NCI-H69 (cell line): ENCODE measurements at regions not wholly inside any gene's neighbourhood (a gene's known extent, or its start where the extent isn't known, plus 50 kb on each side); places are given as distances from the start of the nearest gene placed in this dataset.
"Not testable (repeated sequence)": the region's sequence is repeated elsewhere in the genome, so short reads cannot be mapped to it uniquely, and the experiment has no call there.

Source experiments
- DNase-seq: peaks from one replicate; lab custom pipeline; 2025; lab: John Stamatoyannopoulos, UW

DNA sequence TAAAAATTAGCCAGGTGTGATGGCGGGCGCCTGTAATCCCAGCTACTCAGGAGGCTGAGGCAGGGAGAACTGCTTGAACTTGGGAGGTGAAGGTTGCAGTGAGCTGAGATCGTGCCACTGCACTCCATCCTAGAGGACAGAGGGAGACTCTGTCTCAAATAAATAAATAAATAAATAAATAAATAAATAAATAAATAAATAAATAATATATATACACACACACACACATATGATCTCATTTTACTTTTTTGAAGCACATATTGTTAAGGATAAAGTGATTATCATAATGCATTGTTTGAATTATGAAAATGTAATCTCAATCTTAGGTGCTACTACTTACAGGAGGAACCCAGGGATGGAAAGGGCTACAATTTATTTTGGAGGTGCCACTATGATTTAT, 130.5 kb upstream of the PCDH7 start:
- not testable (repeated sequence) for DNase-seq

DNA sequence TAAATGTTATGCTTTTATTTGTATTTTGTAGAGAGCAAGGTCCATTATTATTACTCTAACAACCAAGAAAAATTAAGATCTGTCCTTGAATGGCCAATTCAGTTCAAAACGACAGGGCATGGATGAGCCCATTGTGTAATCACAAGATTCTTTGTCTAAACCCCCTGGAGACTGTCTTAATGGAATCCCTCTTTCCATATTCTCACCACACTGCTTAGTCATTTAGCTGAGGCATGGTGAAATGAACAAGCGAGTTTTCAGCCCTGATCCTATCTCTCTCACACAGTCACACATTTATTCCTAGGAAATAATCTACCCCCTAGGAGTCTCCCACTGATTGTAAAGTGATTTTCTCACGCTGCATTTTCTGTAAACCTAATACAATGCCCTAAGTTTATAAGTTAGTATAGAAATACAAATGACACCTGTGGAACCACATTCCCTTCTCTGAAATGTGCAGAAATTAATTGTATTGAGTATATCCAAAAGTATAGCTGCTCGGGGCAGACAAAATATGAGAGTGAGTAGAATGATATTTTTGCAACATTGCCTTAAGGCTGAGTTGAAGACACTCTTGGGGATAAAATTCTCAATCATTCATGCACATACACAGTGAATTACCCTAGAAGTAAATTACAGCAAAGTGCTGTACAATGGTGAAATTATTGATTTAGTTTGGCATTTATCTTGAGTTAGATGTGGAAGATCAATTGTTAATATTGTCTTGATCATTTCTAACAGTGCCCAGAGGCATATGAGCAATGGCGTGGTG, 119.7 kb upstream of the PCDH7 start:
- peak; percentile 2 for DNase-seq

- no peak for DNase-seq
Measured at GRCh38 chr4:30601070-30601865, 118.9 kb upstream of the PCDH7 start.

DNA sequence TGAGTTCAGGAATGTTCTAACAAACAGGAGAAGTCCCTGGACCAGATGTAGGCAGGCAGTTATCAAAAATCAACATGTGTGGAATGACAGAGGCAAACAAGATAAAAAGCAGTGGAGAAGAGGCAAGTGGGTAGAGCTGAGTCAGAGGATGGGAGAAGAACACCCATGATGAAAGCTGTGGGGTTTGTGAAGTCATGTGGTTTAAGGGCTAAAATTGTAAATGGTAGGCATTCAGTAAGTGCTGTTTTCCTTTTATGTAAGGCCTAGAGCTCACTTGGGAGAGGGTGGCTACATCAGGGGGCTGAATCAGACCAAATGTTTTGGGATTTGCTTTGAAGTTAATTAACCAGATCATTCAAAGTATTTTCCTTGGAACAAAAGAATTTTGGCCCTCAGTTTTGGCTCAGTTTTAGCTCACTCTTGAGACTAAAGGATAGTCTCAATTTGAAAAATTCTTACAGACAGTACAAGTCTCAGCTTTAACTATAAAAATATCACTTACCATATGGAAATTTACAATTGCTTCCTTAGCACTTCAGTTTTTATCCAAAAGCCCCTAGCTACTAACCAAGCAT, 114.5 kb upstream of the PCDH7 start:
- DNase-seq, result no peak

- DNase-seq, result no peak
Measured at GRCh38 chr4:30610361-30610760, 109.8 kb upstream of the PCDH7 start.

DNA sequence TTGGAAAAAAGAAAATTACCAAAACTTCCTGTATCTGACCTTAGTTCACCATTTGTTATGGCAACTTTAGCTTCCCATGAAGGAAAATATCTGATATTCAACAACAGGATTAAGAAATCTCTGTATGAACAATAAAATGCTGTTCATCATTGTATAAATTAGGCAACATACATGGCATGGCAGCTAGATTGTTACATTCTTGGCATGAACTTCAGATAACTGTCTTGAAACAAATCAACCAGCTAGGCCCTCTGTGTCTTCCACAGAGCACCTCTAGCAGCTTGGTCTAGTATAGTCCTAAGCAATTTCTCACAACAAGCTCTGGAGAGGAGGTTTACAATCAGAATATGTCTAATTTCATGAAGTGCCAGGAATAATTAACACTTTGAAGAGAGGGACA, 105.4 kb upstream of the PCDH7 start:
- no peak for DNase-seq

- no peak for DNase-seq
Measured at GRCh38 chr4:30616942-30617646, 103.1 kb upstream of the PCDH7 start.

DNA sequence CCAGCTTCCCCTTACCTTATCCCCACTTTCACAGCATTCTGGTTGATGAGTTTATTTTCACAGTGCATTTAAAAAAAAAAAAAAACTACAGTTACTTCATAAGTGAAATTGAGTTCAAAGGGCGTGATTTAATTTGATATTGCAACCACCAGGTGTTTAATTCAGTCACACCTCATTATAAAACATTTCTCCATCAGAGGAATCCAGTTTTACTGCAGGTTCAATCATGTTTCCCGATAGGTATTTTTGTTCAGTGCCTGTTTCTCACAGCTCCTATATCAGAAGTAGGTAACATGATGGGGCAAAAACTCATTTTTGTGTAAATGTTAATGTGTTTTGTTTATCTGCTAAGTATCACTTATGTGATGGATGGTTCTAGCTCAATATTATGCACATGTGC, 102.3 kb upstream of the PCDH7 start:
- DNase-seq, result no peak

DNA sequence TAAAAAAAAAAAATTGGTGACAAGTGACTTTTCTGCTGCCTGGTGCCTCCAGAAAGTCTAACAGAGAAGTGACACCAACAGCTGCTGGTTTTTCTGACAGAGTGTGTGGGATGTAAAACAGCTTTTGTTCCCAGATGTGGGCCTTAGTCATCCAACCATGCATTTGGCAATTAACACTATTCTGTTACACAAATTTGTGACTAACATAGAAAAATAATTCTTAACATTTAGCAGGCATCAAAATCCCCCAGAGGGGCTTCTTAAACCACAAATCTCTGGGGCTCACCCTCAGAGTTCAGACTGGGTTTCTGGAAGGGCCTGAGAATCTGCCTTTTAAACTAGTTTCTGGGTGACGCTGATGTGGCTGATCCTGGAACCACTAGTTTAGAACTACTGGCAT, 100.5 kb upstream of the PCDH7 start:
- DNase-seq, result no peak

- DNase-seq, result no peak
Measured at GRCh38 chr4:30620711-30621110, 99.5 kb upstream of the PCDH7 start.

DNA sequence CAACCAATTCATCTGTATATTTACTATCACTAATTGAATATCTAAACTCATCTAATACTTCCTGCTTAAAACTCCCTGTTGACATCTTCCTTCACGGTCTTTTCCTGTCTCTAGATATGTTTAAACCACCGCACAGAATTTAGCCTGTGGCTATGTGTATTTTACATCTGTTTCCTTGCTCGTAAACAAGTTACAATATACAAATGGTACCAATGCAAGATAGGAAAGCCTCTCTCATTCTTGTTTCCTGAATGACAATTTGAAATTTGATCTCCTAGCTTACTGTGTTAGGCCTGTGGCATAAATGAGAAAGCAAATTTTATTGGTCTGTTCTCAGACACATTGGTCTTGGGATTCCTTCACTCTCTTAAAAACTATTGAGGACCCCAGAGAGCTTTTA, 89.7 kb upstream of the PCDH7 start:
- no peak for DNase-seq

DNA sequence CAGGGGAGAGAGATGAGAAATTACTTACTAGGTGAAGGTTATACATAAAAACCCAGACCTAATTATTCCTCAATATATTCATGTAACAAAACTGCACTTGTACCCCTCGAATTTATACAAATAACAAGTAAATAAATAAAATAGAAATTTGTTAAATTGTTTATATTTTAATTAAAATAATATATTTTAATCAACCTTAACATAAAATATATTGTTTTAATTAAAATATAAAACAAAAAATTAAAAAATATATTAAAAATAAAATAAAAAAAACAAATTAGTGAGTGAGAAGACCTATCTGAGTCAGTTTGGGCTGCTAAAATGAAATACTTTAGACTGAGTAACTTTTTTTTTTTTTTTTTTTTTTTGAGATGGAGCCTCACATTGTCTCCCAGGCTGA, 87.4 kb upstream of the PCDH7 start:
- no peak for DNase-seq

- no peak for DNase-seq
Measured at GRCh38 chr4:30641345-30641744, 78.8 kb upstream of the PCDH7 start.

DNA sequence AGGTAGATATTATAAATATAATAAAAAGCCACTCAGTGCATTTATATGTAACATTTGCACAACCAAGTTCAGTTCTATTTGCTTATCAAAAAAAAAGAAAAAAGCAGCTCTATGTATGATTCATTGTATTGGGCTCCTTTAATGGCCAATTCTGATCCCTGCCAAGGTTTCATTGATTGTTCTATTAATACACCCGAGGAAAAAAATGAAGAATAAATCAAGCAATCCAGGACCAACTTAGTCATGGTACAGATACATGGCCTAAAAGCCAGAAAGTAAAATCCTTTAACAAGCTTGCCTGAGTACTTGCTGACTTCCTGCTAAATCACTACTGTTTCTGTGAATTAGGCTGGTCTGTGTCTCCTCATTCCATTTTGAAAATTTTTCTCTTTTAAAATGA, 77.6 kb upstream of the PCDH7 start:
- no peak for DNase-seq

DNA sequence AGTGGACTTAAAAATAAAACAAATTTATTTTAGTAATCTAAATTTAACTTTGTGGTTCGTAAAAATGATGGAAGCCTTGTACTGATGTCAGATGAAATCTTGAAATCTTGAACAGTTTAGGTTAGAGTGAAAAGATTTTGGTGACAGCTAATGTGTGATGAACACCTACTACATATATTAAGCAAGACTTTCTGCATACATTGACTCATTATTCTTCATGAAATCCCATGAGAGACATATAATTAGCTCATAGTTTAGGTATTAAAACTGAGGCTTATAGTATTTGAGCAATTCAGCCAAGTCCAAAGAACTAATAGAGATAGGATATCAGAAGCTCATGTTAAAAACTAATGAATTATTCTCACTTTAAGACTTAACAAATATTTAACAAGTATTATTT, 66.9 kb upstream of the PCDH7 start:
- no peak for DNase-seq

- DNase-seq, result no peak
Measured at GRCh38 chr4:30656828-30657227, 63.3 kb upstream of the PCDH7 start.

DNA sequence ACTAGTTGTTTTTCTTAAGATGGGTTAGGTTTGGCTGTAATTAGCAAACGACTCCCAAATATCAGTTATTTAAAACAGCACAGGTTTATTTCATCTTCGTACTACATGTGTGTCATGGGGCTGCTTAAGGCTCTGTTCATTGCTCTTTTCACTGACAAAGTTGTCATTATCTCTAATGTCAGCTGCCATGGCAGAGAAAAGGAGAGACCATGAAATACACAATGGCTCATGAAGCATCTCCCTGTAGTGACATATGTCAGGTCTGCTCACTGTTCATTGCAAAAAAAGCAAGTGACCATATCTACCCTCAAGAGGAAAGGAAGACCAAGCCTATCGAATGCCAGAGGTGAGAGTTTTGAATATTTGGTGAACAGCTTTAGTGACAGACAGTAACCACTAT, 52.2 kb upstream of the PCDH7 start:
- no peak for DNase-seq

- no peak for DNase-seq
Measured at GRCh38 chr4:30670206-30670605, 50.0 kb upstream of the PCDH7 start.
